ENCODE measurements at regions not wholly inside any gene's neighbourhood (a gene's known extent, or its start where the extent isn't known, plus 50 kb on each side); places are given as distances from the start of the nearest gene placed in this dataset.

DNA sequence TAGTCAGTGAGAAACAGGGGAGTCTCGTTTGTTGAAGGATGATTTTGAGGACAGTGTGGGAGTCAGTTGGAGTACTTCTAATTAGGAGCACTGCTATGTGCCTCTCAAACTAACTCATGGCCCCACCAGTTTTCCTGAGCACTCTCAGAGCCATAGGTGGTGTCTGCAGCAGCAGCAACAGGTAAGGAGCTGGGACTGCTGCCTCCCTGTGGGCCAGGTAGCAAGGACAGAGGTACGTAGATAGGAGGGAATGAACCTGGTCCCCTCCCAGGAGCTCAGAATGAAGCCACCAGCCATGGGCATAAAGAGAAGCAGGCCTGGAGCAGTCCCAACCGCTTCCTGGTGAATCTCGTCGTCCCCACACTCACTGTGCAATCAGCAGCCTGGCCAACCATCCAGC, 183.4 kb downstream of the BUD13 start:
- TF ChIP-seq, protein P1, sequence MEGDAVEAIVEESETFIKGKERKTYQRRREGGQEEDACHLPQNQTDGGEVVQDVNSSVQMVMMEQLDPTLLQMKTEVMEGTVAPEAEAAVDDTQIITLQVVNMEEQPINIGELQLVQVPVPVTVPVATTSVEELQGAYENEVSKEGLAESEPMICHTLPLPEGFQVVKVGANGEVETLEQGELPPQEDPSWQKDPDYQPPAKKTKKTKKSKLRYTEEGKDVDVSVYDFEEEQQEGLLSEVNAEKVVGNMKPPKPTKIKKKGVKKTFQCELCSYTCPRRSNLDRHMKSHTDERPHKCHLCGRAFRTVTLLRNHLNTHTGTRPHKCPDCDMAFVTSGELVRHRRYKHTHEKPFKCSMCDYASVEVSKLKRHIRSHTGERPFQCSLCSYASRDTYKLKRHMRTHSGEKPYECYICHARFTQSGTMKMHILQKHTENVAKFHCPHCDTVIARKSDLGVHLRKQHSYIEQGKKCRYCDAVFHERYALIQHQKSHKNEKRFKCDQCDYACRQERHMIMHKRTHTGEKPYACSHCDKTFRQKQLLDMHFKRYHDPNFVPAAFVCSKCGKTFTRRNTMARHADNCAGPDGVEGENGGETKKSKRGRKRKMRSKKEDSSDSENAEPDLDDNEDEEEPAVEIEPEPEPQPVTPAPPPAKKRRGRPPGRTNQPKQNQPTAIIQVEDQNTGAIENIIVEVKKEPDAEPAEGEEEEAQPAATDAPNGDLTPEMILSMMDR (IDR thresholded peaks at IDR 0.05): no peak
- no peak for TF ChIP-seq POLR2A (IDR thresholded peaks at IDR 0.05)
